ENCODE measurements at regions not wholly inside any gene's neighbourhood (a gene's known extent, or its start where the extent isn't known, plus 50 kb on each side); places are given as distances from the start of the nearest gene placed in this dataset.

DNA sequence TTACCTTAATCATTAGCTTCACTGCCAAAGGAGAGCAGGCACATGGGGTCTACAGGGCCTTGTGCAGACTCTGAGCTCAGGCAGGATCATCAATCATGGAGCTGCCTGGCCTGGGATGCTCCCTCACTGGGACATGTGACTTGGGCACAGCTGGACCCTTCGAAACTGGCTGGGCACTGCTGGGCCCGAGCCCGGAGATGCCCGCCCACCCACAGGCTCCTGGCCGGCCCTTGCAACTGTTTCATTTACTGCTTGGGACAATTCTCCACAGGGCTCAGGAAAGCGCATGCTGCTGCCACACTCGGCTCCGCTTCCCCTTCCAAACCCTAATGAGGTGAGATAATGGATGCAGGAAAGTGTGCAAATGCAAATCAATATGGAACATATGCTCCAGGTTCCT is 387.5 kb downstream of the TRIM36 start (continued):
- no peak for TF ChIP-seq KLF5 (IDR thresholded peaks at IDR 0.05; ENCODE audit: partially characterized antibody)
- TF ChIP-seq PML (IDR thresholded peaks at IDR 0.05; ENCODE audit: low read length) = no peak
- no peak for TF ChIP-seq DPF2 (IDR thresholded peaks at IDR 0.05)
- no peak for TF ChIP-seq POLR2AphosphoS5 (IDR thresholded peaks at IDR 0.05; ENCODE audit: low read length)

DNA sequence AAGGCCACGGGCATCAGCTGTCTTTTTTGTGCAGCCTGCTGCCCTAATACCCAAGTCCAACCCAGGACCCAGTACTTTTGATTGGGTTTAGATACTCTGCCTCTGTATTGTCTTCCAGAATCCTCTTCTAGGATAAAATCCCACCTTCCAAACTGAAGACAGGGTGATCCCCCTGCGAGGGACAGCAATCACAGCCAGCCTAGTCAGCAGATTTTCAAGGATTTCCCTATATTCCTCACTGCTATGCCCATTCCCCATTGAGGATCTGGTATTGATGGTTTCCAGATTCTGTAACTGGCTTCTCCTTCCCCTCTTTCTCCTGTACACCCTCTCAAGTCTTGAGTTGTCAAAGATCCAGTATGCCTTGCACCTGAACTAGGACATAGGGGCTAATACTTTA is 389.4 kb downstream of the TRIM36 start:
- H4K20me1 ChIP-seq (ENCODE audit: control insufficient read depth, insufficient read depth) = no peaks in the 10 kb centered on the region
- in situ Hi-C loops (cut with MboI) = loop anchor here (25.0 kb wide), 1 partner anchor 418 kb away; the partner anchor contains the start of gene KCNN2
- H3K27ac ChIP-seq (ENCODE audit: control insufficient read depth, insufficient read depth) = no peak overlapping the region
- FAIRE-seq (no peak), DNase-seq (ENCODE audit: low read depth, low spot score) (no peak), ATAC-seq (no peak)
- no peaks in the 10 kb centered on the region for H3K4me1 ChIP-seq (ENCODE audit: control insufficient read depth, insufficient read depth, low read length)
- no peak overlapping the region for H3K9ac ChIP-seq (ENCODE audit: control insufficient read depth, insufficient read depth, low read length)
- CTCF ChIA-PET = interaction anchor here (1.5 kb wide), 1 partner anchor 9 kb away, joined by 3 read pairs; no protein-coding TSS in a partner anchor
- H3K36me3 ChIP-seq (ENCODE audit: control insufficient read depth in 2 of 2, insufficient read depth in 2 of 2, low read length in 1 of 2) = no peaks in the 10 kb centered on the region
- RAD21 ChIA-PET (ENCODE audit: unreplicated experiment) = no interaction called here
- no peaks in the 10 kb centered on the region for H3K9me3 ChIP-seq (replicated peaks; ENCODE audit: control insufficient read depth, insufficient read depth, low read length)
- no TSS peak for BruUV-seq (replicated peaks)
- no peak overlapping the region for H3K4me3 ChIP-seq
- no peak overlapping the region for H3K4me2 ChIP-seq (ENCODE audit: control insufficient read depth, insufficient read depth)
- no peaks in the 10 kb centered on the region for H3K79me2 ChIP-seq (ENCODE audit: control insufficient read depth, insufficient read depth, low read length)
- no peak overlapping the region for H2AFZ ChIP-seq (ENCODE audit: control insufficient read depth, low read depth, low read length)
- H3K27me3 ChIP-seq (replicated peaks in 1 of 2; ENCODE audit: control insufficient read depth in 2 of 2, insufficient read depth in 2 of 2, low read length in 1 of 2) = no peaks in the 10 kb centered on the region; a peak in 1 of 4 replicates
- SMC1A ChIA-PET (ENCODE audit: uncharacterized antibody, unreplicated experiment) = no interaction called here
- intact Hi-C loops (cut with micrococcal nuclease; ENCODE audit: unreplicated experiment) = no loop called here
- 10% methylated on average over 2 of the region's 2 CpGs for WGBS (ENCODE audit: insufficient coverage, insufficient replicate concordance, low lambda C conversion rate, missing lambda C conversion rate)
- POLR2A ChIA-PET = no interaction called here
- no peak for TF ChIP-seq JUNB (IDR thresholded peaks at IDR 0.05)
- TF ChIP-seq, protein P1, sequence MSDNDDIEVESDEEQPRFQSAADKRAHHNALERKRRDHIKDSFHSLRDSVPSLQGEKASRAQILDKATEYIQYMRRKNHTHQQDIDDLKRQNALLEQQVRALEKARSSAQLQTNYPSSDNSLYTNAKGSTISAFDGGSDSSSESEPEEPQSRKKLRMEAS (IDR thresholded peaks at IDR 0.05; ENCODE audit: low read depth, low read length) = no peak
- TF ChIP-seq POLR2A (IDR thresholded peaks at IDR 0.05; ENCODE audit: low read depth, low read length) = no peak
- TF ChIP-seq NFYA (IDR thresholded peaks at IDR 0.05; ENCODE audit: borderline replicate concordance, low read depth, low read length) = no peak
- TF ChIP-seq ZBTB11 (CRISPR knock-in tag; IDR thresholded peaks at IDR 0.05) = no peak
- no peak for TF ChIP-seq CBX5 (IDR thresholded peaks at IDR 0.05; ENCODE audit: low read depth)
- TF ChIP-seq SUPT20H (IDR thresholded peaks at IDR 0.05; ENCODE audit: borderline replicate concordance, control insufficient read depth, low read depth, low read length) = no peak
- no peak for TF ChIP-seq LARP7 (IDR thresholded peaks at IDR 0.05)
- TF ChIP-seq USF1 (IDR thresholded peaks at IDR 0.05; ENCODE audit: borderline replicate concordance, extremely low read length, insufficient read depth, low read depth, low read length) = no peak
- no peak for TF ChIP-seq TAF1 (IDR thresholded peaks at IDR 0.05; ENCODE audit: borderline replicate concordance, low read depth, low read length)
- TF ChIP-seq, protein P2, sequence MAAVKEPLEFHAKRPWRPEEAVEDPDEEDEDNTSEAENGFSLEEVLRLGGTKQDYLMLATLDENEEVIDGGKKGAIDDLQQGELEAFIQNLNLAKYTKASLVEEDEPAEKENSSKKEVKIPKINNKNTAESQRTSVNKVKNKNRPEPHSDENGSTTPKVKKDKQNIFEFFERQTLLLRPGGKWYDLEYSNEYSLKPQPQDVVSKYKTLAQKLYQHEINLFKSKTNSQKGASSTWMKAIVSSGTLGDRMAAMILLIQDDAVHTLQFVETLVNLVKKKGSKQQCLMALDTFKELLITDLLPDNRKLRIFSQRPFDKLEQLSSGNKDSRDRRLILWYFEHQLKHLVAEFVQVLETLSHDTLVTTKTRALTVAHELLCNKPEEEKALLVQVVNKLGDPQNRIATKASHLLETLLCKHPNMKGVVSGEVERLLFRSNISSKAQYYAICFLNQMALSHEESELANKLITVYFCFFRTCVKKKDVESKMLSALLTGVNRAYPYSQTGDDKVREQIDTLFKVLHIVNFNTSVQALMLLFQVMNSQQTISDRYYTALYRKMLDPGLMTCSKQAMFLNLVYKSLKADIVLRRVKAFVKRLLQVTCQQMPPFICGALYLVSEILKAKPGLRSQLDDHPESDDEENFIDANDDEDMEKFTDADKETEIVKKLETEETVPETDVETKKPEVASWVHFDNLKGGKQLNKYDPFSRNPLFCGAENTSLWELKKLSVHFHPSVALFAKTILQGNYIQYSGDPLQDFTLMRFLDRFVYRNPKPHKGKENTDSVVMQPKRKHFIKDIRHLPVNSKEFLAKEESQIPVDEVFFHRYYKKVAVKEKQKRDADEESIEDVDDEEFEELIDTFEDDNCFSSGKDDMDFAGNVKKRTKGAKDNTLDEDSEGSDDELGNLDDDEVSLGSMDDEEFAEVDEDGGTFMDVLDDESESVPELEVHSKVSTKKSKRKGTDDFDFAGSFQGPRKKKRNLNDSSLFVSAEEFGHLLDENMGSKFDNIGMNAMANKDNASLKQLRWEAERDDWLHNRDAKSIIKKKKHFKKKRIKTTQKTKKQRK (IDR thresholded peaks at IDR 0.05; ENCODE audit: low read depth, low read length) = no peak
- TF ChIP-seq ZNF207 (IDR thresholded peaks at IDR 0.05; ENCODE audit: borderline replicate concordance) = no peak
